Neural cell (in vitro differentiated cells): ENCODE measurements at regions not wholly inside any gene's neighbourhood (a gene's known extent, or its start where the extent isn't known, plus 50 kb on each side); places are given as distances from the start of the nearest gene placed in this dataset.
A peak's percentile ranks its signal among the peaks of the same experiment; 100 is the strongest.

Experiments
- CTCF ChIP-seq: fragments of 450-650 bp; IDR thresholded peaks from 2 replicates; pipeline ENCODE4 v1.5.1; 2014; ENCODE audit warnings: antibody characterized with exemption, mild to moderate bottlenecking, moderate library complexity; ENCODE audit not compliant: poor library complexity, severe bottlenecking
- EZH2 ChIP-seq: fragments of 200-600, 300-800 bp; shearing (Covaris generic), sonication (generic); IDR thresholded peaks from 2 replicates; pipeline ENCODE4 v1.6.1; 2014; ENCODE audit warnings: antibody characterized with exemption, low read length, borderline replicate concordance, mild to moderate bottlenecking; ENCODE audit not compliant: insufficient read depth, poor library complexity, severe bottlenecking
- POLR2AphosphoS5 ChIP-seq: IDR thresholded peaks from 2 replicates; pipeline ENCODE4 v1.6.1; 2012

GRCh38 chr5:120817044-120817985 lies 353.2 kb downstream of the PRR16 start:
- TF ChIP-seq CTCF: peak; percentile 38
- no peak for TF ChIP-seq EZH2
- no peak for TF ChIP-seq POLR2AphosphoS5
